A172 (cell line): ENCODE measurements at regions not wholly inside any gene's neighbourhood (a gene's known extent, or its start where the extent isn't known, plus 50 kb on each side); places are given as distances from the start of the nearest gene placed in this dataset.

Source experiments
- DNase-seq: peaks from one replicate; pipeline ENCODE4 v3.0.0-alpha.2; 2015; ENCODE audit warnings: low spot score

DNA sequence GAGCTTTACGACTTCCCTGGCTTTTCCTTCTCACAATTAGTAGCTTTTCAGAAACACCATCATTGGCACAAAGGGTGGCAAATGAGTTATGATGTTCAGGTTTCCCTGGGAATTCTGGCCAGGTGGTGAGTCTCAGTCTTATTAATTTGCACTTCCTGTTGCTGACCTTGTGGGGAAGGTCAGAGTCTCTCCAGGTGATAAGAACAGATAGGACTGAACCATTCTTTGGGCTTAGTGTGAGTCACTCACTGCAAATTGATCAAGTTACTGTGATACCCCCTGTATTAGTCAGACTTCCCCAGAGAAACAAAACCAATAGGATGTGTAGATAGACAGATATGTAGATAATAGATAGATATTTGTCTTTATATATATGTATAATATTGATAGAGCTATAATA, 53.8 kb upstream of the RANBP3L start:
- DNase-seq, result no peak

- DNase-seq, result no peak
Observed at GRCh38 chr5:36356915-36357314, 55.2 kb upstream of the RANBP3L start.

GRCh38 chr5:36357391-36357975, 55.8 kb upstream of the RANBP3L start:
- peak; percentile 21 for DNase-seq

- DNase-seq, result no peak
Observed at GRCh38 chr5:36359267-36359666, 57.6 kb upstream of the RANBP3L start.

DNA sequence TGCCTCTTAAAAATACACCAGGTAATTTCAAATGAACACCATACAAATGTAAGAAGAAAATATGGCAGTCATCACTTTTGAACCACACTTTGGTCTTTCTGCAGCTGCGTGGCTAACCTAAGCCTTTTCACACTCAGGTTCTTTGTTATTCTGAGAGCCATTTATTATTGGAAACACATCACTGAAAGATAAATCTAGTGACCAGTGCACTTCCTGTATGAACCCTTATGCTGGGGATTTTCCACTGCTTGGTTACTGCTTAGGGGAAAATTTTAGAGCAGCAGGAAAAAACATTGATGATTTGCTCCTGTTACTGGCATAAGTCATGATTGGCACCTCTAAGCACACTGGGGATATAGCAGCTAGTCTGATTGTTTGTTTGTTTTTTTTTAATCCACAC, 58.6 kb upstream of the RANBP3L start:
- DNase-seq, result no peak

GRCh38 chr5:36363101-36363500, 61.4 kb upstream of the RANBP3L start:
- DNase-seq, result peak; percentile 52

DNA sequence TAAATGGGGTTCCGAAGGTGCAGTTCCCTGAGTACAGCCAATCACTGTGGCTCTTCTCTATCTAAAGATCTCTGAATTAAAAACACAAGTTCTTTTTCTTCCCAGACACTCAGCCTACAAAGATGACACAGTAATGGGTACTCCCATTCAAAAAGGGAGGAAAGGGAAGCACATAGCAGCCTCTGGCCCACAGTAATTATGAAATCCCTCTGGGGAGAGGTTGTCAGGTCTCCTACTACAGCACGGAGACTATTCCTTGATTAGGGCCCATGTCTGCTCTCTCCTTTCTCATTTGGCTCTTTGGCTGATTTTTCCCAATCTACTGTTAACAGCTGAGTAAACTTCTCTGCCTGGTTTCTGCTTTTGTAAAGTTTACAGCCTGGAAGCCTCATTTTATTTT, 62.0 kb upstream of the RANBP3L start:
- no peak for DNase-seq

- no peak for DNase-seq
Observed at GRCh38 chr5:36364473-36364872, 62.8 kb upstream of the RANBP3L start.

DNA sequence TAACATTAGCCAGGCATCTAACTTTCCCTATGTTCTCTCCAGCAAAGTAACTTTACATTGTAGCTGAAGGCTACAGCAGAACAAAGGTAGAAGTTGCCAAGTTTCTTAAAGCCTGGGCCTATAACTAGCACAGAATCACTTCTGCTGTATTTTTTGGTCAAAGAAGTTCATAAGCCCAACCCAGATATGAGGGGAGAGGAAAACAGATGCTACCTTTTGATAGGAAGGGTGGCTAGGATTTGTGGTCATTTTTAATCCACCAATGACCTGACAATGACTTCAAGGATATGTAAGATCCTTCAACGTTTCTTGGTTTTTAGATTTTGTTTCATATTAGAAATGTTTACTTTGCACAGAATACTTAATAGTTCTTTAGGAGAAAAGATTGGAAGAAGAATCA, 64.2 kb upstream of the RANBP3L start:
- DNase-seq, result no peak

GRCh38 chr5:36366883-36367282, 65.2 kb upstream of the RANBP3L start:
- no peak for DNase-seq

GRCh38 chr5:36367524-36367923, 65.8 kb upstream of the RANBP3L start:
- DNase-seq, result no peak

DNA sequence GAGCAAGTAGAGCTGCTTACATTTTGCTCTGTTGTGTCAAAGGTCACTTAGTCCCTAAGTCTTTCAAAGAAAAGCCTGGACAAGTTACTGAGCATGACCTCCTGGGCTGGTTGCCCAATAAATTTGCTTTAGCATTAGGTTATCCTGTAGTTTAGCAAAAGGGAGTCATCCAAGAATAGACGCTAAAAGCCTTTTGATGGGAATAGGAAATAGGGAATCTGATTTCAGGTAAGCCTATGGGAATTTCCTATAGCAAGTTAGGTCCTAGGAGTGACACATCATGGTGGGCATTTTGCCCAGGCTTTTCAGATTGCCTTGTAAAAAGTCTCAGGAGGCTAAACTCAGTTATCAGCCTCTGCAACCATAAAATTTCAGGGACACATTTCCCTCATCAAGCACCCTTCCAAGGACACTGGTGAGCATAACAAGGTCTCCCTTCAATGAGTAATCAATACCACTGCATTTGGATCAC, 67.6 kb upstream of the RANBP3L start:
- peak; percentile 61 for DNase-seq

- no peak for DNase-seq
Observed at GRCh38 chr5:36370073-36370472, 68.4 kb upstream of the RANBP3L start.

DNA sequence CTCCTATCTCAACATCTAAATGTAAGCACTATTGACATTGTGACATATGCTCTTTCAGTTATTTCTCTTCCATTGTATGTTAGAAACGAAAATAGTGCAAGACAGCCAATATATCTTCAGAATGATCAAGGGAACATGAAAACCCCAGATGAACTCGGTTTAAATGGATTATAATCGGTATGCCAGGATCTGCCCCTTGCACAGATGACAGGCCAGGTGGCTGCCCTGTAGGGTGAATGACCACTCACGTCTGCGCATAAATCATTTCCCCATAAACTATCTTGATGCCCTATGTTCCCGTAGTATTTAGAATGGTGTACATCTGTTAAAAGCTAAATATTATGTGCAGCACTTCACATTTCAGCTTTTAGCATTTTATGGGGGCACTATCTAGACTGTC, 69.7 kb upstream of the RANBP3L start:
- no peak for DNase-seq

- DNase-seq, result peak; percentile 50
Observed at GRCh38 chr5:36373527-36374086, 71.9 kb upstream of the RANBP3L start.

DNA sequence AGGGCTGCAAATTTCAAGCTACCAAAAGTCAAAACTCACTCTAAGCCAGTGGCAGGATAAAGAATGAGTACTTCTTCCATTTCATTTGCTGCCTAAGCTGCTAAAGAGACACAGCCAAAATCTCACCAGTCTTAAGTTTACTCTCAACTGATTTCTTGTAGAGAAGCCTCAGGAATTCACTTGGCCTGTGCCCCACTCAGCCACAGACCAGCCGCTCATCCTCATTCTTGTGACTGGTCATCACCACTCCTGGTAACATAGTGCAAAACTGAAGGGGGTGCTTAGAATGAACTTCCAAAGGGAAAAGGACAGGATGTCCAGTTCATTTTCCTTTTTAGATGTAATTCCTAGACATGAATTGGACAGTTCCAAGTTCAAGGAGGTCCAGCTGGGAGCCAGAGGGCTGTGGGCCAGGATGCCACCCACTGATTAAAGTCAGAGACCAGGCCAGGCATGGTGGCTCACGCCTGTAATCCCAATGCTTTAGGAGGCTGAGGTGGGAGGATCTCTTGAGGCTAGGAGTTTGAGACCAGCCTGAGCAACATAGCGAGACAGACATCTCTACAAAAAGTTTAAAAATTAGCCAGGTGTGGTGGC, 72.7 kb upstream of the RANBP3L start:
- peak; percentile 61 for DNase-seq

- DNase-seq, result no peak
Observed at GRCh38 chr5:36377192-36377591, 75.5 kb upstream of the RANBP3L start.

GRCh38 chr5:36378551-36378950, 76.8 kb upstream of the RANBP3L start:
- DNase-seq, result no peak

DNA sequence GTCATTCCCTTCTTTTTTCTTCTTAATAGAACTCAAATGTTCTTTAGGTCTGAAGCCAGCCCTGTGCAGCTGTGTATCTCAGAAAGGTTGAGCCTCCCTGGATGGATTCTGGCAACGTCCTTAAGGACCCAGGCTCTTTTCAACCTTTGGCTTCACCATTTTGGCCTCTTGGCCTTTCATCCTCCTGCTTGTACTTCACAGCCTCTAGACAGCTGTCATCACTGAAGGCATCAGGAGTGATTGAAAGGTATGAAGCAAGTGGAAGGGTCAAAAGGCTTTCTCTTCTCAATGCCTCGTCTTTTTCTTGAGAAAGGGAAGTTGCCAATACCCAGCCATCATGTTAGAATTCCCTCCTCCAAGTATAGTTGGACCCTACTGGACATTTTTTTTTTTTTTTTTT, 81.2 kb upstream of the RANBP3L start:
- no peak for DNase-seq

GRCh38 chr5:36383942-36384341, 82.2 kb upstream of the RANBP3L start:
- no peak for DNase-seq

DNA sequence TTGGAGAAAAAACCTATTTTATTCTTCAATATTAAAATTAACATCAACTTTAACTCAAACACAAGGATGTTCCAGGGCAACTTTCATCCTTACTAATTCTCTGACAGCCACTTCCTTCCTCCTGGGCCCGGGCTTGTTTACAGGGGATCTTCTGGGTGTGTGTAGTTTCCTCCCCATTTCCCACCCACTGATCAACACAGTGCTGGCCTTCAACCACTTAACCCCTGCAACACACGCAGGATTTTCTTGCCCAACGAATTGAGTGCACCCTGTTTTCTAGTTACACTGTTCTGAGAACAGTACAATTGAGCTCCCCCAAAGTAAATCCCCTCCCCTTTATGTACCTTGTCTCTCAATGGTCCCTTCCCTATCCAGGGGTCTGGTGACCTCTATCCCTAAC, 83.1 kb upstream of the RANBP3L start:
- DNase-seq, result no peak

- no peak for DNase-seq
Observed at GRCh38 chr5:36385495-36385894, 83.8 kb upstream of the RANBP3L start.

GRCh38 chr5:36388288-36388687, 86.6 kb upstream of the RANBP3L start:
- DNase-seq, result no peak

DNA sequence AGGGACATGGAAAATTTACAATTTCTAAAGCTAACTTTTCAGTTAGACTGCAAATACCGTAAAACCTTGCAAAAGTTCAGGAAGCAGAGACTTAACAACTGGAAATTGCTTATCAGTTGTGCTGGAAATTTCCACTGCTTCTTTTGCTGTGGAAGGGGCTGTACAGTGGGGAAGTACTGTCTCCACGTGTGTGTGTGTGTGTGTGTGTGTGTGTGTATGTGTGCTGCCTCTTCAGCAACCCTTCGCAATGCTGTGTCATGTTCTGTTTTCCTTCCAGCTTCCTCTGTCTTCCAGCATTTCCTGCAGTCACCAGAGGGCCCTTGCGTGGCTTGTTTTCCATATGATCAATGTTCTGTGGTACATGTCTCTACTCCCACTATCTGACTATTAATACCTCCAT, 87.5 kb upstream of the RANBP3L start:
- no peak for DNase-seq
